GM19035 (cell line): ENCODE measurements at regions not wholly inside any gene's neighbourhood (a gene's known extent, or its start where the extent isn't known, plus 50 kb on each side); places are given as distances from the start of the nearest gene placed in this dataset.
A peak's percentile ranks its signal among the peaks of the same experiment; 100 is the strongest.

Source experiments
- ATAC-seq: cut with Tn5 transposase; IDR thresholded peaks from one replicate; pipeline ENCODE4 v1.9.1; 2021; ENCODE audit not compliant: unreplicated experiment

DNA sequence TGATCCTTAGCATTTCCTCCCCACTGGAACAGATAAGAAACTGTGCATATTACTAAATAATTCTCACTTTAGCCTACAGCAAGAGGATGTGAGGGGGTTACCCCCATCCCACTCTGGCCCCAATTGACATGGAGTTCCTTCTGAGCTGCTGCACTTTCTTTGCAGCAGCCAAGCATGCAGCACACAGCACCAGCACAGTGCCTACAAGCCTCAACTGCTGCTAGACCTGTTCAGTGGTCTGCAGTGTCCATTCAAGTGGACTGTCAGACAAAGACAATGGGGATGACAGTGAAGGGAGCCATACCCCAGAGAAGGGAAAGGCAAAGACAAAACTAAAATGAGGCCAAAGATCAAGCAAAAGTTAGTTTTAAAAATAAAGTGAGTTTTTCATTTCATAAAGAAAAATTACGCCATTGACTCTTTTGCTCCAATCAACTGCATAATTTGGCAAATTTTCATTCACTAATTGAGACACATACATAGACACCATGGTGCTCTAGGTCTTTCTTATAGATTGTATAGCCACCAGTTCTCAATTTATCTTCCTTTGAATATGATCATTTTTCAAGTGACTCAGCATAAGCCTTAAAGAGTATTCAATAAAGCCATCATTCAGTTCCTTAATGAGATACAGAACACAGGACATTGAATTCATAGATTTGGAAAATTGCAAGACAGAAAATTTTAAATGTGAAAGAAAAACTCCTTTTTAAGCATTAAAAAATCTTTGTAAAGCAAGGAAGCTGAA is 410.6 kb downstream of the HNRNPD start:
- no peak for ATAC-seq

GRCh38 chr4:81960961-81961360 is 412.8 kb downstream of the HNRNPD start:
- no peak for ATAC-seq

GRCh38 chr4:81954271-81954670 is 419.5 kb downstream of the HNRNPD start:
- ATAC-seq, result no peak

DNA sequence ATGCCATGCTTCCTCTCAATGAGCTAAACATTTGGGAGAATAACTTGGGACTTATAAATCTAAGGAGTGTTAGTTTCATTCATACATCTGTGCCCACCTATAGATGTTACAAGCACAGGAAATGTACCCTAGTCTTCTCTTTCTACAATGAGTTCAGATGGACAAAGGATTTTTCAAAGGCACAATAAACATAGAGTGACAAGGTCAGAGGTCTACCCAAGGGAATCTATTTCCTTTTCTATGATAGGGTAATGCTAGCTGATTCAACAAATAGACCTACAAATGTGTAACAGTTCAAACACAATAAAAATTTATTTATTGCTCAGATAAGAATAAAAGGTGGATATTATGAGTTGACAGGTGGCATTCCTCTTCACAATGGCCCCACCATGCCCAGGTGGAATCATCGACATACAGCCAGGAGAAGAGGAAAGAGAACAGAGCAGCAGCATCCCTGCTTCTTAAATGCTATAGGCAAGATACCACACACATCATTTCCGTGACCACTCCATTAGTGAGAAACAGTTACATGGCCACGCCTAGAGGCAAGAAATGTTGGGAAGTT is 421.8 kb downstream of the HNRNPD start:
- no peak for ATAC-seq

DNA sequence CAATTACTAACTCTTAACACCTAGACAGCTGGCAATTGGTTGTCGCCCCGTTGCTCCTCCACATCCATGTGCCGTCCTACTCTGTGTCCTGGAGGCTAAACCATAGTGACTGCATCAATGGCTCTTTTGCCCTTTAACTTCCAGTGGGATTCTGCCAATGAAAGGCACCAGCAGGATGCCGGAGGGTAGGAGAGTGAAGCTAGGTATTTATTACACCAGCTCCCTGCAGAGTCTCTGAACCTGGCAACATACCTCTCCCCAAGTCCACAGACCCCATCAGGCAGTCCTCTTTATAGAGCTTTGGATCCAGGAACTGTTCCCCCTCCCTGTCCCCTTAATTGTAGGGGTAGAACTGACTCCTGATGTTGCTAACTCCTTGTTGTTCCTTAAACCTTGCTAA is 426.8 kb downstream of the HNRNPD start:
- no peak for ATAC-seq

- no peak for ATAC-seq
Measured at GRCh38 chr4:81930506-81931238, 443.1 kb downstream of the HNRNPD start.

DNA sequence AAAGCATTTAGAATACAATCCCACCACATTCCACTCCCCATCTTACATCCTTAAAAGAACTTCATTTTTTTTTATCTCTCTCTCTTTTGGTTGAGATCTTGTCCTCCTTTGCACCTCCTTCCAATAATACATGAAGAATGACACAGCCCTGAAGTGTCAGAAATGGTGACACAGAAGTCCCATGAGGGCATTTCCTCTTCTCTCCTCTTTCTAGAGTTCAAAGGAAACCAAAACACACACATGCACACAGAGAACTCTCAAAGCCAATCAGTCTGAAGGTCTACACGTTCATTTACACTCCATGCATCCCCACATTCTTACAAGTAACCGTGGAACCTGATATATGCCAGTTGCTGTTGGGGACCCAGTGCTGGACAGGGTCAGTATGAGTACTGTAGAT is 450.7 kb downstream of the HNRNPD start:
- no peak for ATAC-seq

DNA sequence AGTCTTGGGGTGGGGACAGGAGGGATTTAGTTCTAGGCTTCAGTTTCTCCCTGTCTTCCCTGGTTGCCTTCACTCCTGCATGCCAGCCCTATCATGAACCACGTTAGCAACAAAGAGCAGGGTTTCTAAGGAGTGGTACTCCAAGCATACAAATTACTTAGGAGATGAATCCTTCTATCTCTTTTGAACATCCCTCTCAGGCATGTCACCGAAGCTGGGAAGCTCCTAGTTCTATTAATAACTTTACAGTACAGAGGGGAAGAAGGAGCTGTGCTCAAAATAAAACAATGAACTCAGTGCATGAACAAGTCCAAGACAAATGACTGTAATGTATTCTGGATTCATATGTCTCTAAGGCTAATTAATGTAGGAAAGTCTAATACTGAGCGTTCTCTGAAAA is 450.6 kb upstream of the RASGEF1B start:
- no peak for ATAC-seq

DNA sequence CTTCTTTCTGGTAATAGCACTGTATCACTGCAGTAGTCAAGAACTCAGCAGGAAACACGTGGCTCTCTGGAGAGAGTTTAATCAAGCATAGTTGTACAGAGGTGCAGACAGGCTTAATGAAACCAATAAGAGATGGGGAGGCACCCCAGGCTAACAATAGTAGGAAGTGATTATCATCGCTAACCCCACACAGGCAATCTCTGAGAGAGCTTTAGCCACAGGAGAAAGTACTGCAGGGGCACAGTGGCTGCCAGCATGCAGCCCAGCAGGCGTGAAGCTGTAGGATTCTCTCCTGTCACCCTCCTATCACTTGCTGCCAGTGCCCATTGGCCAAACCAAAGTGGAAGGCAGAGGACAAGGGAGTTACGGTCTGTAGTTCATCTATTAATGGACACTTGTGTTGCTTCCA is 450.0 kb upstream of the RASGEF1B start:
- no peak for ATAC-seq

DNA sequence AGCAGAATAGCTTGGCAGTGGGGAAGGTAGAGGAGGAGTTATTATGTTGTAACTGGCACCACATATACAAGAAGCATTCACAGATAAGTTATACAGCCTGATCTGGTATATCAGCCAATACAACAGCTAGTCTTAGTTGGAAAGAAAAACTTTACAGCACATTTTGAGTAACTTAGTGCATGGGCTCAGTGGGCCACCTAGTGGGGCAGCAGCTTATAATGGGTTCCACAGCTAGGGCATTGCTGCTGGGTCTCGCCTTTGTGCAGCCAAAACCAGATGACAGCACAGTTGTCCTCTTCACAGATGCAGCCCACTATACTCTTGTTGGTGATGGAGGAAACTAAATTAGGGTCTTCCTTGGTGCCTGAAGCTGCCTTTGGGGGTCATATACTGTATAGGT is 448.1 kb upstream of the RASGEF1B start:
- ATAC-seq, result no peak

DNA sequence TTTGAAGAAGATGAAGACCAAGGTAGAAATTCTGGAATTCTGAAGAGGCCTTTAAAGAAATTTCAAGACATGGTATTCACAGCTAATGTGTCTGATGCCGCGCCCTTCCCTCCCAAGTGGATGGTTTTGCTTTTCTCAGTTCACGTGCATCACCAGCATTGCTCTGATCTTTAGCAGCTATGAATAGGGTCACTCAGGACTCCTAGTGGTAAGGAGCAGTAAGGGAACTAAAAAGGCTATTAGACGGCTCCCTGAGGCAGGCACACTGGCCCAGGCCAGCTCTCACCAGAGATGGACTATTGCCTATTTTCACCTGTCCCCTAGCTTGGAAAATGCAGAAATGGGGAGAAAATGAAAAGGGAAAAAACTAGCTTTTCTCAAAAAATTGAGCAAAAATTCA is 447.5 kb upstream of the RASGEF1B start:
- peak; percentile 81 for ATAC-seq

- no peak for ATAC-seq
Measured at GRCh38 chr4:81915430-81915829, 443.7 kb upstream of the RASGEF1B start.

DNA sequence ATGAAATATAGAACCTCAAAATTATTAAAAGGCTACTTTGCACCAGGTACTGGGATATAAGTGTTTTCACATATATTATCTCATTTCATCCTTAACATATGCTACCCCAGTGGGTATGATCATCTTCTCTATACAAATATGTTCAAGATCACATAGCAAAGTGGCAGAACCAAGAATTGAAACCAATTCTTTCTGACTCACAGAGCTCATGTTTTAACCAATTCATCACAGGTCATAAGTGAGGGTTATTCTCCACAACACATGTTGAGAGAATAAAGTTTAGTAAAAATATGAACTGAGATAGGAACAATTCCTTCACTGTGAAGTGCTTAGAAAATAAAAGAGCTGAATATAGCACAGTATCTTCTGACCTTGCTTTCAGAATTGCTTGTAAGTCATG is 442.9 kb upstream of the RASGEF1B start:
- ATAC-seq, result no peak

DNA sequence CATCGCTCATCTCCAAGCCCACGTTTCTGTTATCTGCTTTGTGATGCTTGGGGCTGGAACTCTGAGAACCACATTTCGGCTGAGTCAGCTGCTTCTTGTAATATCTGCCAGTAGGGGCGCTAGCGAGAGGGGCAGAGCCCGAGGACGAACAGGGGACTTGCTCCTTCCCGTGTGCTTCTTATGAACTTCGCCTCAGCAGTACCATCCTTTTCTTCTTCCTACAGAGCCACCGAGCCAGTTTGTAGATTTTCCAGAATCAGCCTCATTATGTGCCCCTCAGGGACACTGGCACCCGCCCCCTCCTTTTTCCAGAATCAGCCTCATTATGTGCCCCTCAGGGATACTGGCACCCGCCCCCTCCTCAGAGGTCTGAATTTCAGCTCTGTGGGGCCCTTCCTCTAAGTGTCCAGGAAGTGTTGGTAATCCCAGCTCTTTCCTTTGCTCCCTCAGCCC is 441.7 kb upstream of the RASGEF1B start:
- peak; percentile 88 for ATAC-seq

DNA sequence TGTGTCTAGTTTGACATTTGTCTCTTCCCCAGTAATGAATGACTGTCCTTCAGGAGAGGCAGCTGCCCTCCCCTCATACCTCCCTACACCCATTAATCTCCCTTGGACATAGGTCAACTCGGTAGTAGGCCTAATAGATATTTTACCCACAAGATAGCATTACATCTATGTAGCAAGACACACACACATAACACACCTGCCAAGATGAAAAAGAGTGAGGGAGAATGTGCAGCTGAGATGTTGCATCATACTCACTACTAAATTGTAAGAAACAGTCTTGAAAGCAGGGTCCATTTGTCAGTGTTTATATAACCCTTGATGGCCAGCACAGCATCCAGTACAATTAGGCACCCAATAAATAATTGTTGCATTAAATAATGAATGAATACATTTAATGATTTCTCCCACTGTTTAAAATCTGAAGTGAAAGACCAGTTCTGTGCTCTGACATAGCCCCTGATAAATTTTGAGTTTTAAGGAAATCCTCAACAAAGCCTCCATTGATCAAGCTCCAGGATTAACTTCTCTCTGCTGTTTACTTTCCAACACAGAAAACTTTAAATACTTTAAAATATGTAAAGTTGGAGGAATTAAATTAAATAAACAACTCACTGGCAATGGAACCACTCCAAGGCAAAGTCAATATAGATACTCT is 440.8 kb upstream of the RASGEF1B start:
- no peak for ATAC-seq

DNA sequence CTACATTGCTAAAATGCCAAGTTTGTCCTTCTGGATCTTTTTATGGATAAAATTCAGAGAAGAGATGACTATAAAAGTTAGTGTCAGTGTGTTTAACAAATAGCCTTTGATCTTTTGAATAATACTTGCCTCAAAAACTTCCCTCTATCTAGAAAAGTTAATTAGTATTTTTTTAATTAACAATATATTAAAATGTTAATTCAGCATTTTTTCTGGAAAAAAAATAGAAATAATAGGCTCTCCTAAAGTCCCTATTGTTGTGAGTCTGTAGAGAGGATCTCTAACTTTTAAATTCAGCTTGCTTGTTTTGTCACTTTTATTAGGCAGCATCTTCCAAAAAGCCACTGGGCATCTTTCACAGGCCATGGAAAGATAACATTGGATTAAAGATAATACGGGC is 435.2 kb upstream of the RASGEF1B start:
- ATAC-seq, result no peak

DNA sequence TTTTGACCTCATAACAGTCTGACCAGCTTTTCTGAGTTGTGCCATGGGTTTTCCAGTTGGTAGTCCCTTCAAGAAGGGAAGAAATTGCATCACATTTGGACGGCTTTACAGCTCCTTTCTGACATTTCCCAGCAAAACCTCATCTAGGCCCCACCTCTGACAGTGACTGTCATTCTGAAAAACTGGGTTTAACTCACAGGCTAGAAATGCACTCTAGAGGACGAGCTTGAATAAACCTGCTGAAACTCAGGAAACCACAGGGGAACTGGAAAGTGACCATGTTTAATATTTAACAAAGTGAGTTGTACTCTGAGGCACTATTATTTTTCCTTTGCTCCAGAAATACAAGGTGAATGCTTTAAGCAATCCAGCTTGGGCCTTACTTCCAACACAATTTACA is 434.3 kb upstream of the RASGEF1B start:
- ATAC-seq, result peak; percentile 91

GRCh38 chr4:81904121-81904520 is 432.4 kb upstream of the RASGEF1B start:
- ATAC-seq, result no peak

GRCh38 chr4:81903212-81903611 is 431.5 kb upstream of the RASGEF1B start:
- ATAC-seq, result no peak

- no peak for ATAC-seq
Measured at GRCh38 chr4:81898862-81899504, 427.3 kb upstream of the RASGEF1B start.

- no peak for ATAC-seq
Measured at GRCh38 chr4:81896936-81897335, 425.2 kb upstream of the RASGEF1B start.
